Activated CD8-positive, alpha-beta memory T cell treated with anti-CD3 and anti-CD28 coated beads for 1 hour (primary cell): ENCODE measurements at regions not wholly inside any gene's neighbourhood (a gene's known extent, or its start where the extent isn't known, plus 50 kb on each side); places are given as distances from the start of the nearest gene placed in this dataset.

Experiments
- DNase-seq, 2 donors: peaks; one replicate each; pipeline ENCODE4 v3.0.0-alpha.2; 2020; ENCODE audit warnings: low read depth in 1 of 2; ENCODE audit errors: extremely low read depth in 1 of 2

GRCh38 chr6:44050872-44051505, 76.3 kb downstream of the MRPL14 start:
- no peak for DNase-seq

DNA sequence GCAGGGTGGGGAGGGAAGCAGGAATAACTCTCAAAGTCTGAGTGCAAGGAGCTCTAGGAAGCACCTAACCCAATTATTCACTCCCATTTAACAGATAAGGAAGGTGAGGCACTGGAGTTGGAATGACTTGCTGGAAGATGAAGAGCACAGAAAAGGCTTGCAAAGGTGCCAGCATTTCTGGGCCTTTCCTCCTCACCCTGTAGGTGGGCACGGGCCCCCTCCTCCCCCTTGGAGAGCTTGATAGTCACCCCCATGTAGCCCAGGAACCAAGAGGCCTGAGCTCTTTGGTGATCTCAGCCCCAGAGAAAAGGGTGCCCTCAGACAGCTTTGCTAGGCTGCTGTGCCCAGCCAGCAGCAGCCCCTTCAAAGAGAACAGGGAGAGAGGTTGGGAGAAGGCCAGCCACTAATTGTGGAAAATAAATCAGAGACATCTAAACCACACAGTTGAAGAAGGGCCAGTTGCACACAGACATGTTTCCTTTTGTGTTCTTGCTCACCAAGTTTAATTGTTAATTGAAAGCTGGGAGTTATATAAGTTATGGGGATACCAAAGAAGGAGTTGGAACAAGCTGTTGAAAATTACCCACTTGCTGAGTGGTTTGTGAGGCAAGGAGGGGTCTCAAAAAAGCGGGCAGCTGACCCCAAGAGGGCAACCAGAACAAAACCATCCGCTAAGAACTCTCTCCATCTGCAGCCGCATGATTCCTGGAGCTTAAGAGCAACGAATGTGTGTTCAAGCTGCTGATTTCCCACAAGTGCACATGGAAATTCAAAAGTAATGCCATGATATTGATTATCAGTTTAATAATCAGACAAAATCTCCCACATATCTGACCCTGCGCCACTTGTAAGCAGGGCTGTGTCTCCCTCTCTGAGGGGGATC, 77.0 kb downstream of the MRPL14 start:
- DNase-seq: no peak

- no peak for DNase-seq
These were observed 77.9 kb downstream of the MRPL14 start for GRCh38 chr6:44049163-44049988.

GRCh38 chr6:44048277-44048676, 79.0 kb downstream of the MRPL14 start:
- DNase-seq: no peak

DNA sequence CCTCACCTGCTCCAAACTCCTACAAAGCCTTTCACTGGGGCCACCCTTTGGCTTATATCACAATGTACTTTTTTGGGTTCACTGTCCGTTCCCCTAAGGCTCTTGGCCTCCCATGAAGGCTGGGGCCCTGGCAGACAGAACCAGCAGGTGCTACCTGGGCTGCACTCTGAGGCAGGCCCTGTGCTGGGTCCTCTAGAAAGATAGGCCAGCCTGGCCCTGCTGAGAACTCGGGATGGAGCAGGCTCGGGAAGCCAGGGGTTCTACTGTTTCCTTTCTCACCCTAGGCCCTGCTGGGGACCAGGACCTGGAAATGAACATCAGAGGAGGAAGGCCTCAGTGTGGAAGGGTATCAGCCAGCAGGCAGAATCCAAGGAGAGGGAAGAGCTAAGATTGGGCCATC, 79.5 kb downstream of the MRPL14 start:
- no peak for DNase-seq

GRCh38 chr6:44047179-44047546, 80.1 kb downstream of the MRPL14 start:
- no peak for DNase-seq

GRCh38 chr6:44046516-44047178, 80.6 kb downstream of the MRPL14 start:
- no peak for DNase-seq

DNA sequence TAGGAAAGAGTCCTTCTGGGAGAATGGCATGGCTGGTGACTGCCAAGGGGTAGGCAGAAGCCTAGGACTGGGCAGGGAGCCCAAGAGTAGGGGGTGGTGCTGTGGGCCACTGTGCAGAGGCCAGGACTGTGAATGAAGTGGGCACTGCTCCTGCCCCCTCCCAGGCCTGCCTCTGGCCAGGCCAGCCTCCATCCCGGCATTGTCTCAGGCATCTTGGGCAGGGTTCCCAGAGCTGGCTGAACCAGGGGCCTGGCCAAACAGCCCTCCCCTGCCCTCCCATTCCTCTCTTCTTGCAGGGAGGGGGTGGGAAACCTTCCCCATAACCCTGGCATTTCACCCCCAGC, 81.6 kb downstream of the MRPL14 start:
- no peak for DNase-seq

- DNase-seq: no peak
These were observed 82.1 kb downstream of the MRPL14 start for GRCh38 chr6:44044940-44045671.

GRCh38 chr6:44044154-44044539, 83.1 kb downstream of the MRPL14 start:
- no peak for DNase-seq

- DNase-seq: no peak
These were observed 83.6 kb downstream of the MRPL14 start for GRCh38 chr6:44043479-44044153.

DNA sequence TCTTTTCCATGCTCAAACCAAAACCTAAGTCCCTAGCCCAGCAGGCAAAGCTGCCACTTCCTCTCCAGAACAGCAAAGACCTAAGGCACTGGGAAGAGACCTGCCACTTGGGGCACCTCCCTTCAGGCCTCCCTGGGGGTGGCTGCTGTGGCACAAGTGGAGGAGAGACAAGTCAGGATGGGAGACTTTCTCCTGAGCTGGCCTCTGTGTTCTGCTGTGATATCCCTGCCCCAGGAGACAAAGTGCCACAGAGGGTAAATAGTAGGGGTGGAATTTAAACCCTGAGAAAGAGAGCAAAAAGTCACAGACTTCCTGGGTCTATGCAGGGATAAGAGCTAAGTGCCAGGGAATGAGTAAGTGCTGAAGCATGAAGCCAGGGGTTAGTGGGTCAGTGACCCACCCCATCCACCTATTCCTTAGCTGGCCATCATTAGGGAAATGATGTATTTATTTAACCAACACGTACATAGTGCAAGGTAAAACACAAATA, 84.2 kb downstream of the MRPL14 start:
- no peak for DNase-seq

- DNase-seq: no peak
These were observed 84.8 kb downstream of the MRPL14 start for GRCh38 chr6:44042261-44042988.

DNA sequence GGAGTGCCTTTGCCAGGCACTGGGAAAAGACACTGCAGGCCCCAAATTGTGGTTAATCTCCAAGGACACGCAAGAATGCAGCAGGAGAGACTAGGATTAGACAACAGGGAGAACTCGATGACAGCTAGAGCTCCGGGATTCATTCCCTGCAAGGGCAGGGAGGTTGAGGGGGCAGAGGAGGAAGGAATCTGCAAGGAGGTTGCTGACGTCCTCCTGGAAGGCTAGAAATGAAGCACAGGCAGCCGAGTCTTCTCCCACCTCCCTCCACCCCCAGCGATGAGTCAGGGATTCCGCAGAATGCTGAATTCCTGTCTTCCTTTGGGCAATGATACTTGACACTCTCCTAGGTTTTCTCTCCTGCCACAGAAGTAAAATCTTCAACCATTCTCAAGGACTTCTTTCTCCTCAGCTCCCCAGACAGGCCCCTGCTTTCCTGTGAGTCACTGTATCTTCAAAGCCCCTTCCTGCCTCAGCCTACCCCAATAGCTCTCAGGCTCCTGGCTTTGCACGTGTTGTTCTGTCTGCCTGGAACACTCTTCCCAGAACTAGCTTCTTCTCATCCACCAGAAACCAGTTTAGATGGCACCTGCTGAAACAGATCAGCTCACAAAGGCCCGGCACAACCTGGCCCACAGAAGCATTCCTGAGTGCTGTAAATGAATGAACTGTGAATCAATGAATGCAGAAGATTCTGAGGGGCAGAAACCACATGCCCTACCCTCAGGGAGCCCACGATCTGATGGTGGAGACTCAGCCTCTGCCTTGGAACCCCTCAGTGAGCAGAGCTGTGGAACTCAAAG, 85.6 kb downstream of the MRPL14 start:
- DNase-seq: no peak

GRCh38 chr6:44040786-44041185, 86.5 kb downstream of the MRPL14 start:
- DNase-seq: no peak

- no peak for DNase-seq
These were observed 87.4 kb downstream of the MRPL14 start for GRCh38 chr6:44039839-44040350.

GRCh38 chr6:44039191-44039719, 88.0 kb downstream of the MRPL14 start:
- no peak for DNase-seq

DNA sequence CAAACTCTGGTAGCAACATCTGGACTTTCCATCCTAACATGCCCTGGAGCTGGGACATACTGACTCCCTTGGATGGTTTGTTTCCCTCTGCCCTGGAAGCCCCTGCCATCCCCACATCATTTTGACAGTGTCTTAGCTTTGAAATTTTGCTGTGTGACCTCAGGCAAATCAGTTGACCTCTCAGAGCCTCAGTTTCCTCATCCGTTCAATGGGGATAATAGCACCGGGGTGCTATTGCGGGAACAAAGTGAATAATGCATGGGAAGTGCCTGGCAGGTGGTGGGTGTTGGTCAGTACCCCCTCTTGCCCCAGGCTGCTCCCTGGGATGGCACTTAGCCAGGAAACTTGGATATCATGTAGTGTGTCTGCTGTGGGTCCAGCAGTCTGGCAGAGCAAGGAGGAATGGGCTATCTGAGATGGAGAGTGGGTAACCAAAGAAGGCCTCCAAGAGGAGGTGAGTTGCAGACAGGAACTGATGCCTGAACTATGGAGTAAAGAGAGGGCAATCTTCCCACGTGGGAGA, 88.6 kb downstream of the MRPL14 start:
- no peak for DNase-seq
